GM19455 (cell line): ENCODE measurements at regions not wholly inside any gene's neighbourhood (a gene's known extent, or its start where the extent isn't known, plus 50 kb on each side); places are given as distances from the start of the nearest gene placed in this dataset.
"Not testable (repeated sequence)": the region's sequence is repeated elsewhere in the genome, so short reads cannot be mapped to it uniquely, and the experiment has no call there.

Experiments
- ATAC-seq: cut with Tn5 transposase; IDR thresholded peaks from one replicate; pipeline ENCODE4 v1.9.1; 2021; ENCODE audit not compliant: unreplicated experiment

DNA sequence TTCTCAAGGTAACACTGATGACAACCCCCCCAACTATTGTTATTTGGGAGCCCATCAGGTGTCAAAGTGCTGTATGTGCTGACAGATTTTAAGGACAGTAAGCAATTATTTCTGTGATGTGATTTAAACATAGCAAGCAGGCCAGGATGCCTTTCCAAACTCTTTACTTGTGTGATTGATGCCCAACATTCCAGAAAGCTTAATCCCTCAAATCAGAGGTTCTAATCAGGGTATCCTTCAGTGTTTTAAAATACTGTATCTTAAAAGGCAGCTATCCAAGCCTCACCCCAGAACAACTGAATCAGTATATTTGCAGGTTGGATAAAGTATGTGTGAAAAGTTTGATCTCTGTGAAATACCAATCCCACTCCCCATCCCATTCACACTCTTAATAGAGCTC lies 119.7 kb downstream of the GASK1B start:
- ATAC-seq, result no peak

DNA sequence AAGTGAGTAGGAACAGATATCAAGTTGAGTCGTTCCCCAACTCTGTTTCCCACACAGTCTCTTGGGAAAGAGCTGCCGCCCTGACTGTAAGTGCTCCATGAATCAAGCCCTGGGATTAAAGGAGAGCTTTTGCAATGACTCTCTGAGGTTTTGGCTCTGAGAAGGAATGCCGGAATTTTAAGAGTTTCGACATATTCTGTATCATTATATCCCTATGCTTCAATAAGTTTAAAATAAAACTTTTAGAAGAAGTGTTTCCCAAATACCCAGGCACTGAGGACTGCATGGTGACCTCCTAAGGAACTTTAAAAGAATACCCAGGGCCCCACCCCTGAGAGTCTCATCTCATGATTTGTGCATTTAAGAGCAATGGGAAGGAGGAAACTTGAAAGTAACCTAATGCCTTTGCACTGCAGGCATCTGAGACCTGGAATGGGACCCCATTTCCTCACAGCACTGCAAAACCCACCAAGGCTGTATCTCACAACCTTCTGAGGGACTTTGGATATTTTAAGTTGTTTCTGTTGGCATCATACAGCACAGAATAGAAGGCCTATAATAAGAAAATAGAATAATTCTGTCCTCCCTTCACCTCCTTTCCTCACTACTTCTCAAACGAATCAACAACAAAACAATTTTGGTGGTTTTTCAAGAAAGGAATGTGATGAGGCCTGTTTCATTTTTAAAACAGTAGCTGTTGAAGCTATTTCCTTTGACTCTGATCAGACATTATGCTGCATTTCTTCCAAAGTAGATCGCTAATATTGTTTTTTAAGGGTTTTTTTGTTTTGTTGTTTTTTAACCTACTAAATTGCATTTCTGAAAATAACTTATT lies 121.2 kb downstream of the GASK1B start:
- ATAC-seq, result no peak

DNA sequence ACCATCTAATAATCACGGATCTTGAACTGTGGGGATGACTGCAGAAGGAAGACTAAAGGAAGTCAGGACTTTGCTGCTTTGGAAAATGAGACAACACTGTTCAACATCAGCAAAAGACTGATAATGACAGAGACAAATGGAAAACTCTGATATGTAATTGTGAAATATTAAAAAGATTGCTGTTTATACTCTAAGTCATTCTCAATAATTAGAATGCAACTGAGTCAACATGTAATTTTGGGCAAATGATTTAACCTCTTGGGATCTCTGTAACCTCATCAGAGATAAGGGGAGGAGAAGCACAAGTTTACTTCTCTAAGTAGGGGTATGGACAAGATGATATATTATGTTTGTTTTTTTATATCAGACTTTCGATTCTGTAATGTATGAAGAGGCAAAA lies 121.9 kb downstream of the GASK1B start:
- no peak for ATAC-seq

DNA sequence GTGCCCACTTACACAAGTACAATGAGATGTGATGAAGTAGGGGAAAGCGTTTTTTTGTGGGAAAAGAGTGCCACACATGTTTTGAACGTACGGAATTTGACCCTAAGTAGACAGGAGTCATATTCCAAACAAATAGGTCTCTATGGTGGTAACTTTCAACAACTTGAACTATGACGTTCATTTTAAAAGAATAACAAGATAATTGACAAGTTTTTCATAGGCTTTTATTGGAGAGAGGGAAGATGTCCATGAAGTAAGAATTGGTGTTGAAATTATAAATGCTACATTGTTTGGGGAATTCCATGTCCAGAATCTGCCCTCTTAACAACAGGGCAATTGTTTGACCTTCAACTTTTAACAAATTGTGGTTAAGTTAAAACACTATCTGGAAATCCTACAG lies 126.5 kb downstream of the GASK1B start:
- ATAC-seq, result no peak

DNA sequence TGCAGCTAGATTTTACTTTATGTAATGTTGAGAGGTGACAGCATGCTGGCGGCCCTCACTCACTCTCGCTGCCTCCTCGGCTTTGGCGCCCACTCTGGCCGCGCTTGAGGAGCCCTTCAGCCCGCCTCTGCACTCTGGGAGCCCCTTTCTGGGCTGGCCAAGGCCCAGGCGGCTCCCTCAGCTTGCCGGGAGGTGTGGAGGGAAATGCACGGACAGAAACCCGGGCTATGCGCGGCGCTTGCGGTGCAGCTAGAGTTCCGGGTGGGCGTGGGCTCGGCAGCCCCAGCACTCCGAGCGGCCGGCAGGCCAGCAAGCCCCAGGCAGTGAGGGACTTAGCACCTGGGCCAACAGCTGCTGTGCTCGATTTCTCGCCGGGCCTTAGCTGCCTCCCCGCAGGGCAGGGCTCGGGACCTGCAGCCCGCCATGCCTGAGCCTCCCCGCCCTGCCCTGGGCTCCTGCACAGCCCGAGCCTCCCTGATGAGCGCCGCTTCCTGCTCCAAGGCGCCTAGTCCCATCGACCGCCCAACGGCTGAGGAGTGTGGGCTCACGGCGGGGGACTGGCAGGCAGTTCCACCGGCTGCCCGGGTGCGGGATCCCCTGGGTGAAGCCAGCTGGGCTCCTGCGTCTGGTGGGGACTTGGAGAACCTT lies 128.7 kb downstream of the GASK1B start:
- ATAC-seq, result no peak

DNA sequence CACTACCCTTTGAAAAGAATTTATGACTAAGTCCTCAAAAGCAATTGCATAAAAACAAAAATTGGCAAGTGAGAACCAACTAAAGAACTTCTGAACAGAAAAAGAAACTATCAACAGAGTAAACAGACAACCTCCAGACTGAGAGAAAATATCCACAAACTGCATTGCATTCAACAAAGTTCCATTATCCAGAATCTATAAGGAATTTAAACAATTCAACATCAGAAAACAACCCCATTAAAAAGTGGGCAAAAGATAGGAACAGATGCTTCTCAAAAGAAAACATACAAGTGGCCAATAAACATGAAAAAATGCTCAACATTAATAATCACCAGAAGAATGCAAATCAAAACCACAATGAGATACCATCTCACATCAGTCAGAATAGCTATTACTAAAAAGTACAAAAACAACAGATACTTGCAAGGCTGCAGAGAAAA lies 130.2 kb downstream of the GASK1B start:
- no peak for ATAC-seq

DNA sequence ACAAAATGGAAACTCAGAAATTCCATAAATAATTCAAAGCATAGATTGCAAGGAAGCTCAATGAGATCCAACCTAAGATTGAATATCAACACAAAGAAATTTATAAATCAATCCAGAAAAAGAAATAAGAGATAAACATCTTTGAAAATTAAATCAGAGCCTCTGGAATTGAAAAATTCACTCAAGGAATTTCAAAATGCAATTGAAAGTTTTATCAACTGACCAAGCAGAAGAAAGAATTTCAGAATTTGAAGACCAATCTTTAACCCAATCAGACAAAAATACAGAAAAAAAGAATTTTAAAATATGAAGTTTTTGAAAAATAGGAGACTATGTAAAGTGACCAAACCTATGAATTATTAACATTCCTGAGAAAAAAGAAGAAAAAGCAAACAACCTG lies 134.1 kb downstream of the GASK1B start:
- ATAC-seq, result no peak

DNA sequence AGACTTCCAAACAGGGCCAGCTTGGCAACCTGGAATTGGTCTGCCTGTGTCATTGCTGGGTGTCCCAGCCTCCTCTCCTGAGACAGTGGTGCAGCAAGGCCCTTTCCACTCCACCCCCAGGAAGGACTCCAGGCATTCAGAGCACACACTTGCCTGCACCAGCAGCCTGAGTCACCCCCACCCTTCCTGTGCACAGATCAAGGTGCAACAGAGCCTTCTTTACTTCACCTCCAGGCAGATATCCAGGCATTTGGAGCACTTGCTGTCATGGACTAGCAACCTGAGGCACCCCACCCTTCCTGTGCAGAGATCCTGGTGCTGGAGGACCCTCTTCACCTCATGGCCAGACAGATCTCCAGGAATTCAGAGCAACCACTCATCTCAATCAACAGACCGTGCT lies 135.8 kb downstream of the GASK1B start:
- no peak for ATAC-seq

DNA sequence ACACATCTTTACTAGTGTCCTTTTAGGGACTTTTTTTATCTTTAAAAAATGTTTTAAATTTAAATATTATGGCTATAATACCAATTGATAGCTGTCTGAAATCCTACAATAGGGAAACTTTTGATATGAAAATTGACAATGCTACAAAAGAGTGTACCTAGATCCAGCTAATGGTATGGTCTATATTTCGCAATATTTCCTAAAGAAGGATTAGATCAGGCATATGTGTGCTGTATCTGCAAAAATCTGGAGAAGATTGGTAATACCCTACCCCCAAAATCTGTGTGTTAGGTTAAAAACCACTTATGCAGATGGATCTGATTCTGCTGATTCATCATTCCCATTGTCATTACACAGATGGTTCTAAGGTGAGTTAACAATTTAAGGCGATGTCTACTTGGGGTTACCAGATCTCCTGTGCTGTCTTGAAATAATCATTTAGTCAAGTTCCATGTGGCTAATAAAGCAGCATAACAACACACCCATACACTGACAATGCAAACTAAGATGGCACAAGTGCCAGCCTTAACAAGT lies 137.1 kb downstream of the GASK1B start:
- no peak for ATAC-seq

DNA sequence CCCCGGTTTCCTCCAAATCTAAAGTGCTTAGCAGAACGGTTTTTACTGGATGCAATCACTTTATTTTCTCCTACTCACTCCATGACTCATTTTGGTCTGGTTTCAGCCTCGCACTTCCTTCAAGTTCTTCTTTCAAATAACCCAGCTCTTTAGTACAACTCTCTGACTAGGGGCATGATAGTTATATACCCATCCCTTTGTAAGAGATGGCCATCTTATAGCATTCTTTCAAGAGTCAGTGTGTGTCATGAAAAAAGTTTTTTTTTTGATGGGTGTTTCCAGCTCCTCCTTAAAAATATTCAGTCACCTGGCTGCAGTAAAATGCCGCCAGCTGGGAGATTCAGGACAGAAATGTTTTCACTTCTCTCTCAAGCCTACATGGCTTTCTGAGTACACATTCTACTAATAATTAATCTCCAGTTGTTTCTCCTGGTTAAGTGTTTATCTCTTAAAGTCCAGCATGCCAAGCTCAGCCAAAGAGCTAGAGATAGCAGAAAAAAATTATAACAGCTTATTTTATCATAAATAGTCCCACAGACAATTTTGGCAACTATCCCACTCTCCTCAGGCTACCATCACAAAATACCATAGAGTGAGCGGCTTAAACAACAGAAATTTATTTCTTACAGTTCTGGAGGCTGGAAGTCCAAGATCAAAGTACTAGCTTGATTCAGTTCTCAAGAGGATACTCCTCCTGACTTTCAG lies 139.3 kb downstream of the GASK1B start:
- no peak for ATAC-seq

DNA sequence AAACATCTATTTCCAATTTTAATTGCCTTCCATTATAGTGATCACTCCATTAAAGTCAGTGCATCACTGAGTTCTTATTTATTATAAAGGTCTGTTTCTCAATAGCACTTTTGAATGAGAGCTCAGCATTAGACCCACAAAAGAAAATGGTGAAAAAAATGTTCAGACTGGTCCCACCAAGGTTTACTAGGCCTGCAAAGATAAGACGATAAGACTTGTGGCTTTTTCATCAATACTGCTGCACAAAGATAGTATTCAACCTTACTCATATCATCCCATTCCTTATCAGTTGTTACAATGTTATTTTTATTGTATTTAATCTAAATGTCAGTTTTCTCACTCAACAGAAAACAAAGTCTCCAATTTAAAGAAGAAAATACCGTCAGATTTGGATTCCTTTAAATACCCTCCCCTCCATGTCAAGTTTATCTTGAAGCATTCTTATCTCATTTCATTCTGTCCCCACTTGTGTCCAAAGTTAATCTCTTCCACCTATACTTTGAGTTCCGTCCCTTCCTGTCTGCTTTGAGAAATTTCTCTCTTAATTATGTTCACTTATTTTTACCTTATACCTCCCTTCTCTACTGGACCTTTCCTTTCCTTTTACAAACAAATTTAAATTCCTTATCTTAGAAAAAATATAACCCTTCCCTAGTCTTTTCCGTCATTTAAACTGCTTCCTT lies 140.0 kb downstream of the GASK1B start:
- no peak for ATAC-seq

DNA sequence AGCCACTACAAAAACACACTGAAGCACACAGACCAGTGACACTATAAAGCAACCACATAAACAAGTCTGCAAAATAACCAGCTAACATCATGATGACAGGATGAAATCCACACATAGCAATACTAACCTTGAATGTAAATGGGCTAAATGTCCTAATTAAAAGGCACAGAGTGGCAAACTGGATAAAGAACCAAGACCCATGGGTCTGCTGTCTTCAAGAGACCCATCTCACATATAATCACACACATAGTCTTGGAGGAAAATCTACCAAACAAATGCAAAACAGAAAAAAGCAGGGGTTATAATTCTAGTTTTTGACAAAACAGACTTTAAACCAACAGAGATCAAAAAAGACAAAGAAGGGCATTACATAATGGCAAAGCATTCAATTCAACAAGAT lies 144.4 kb downstream of the GASK1B start:
- not testable (repeated sequence) for ATAC-seq

DNA sequence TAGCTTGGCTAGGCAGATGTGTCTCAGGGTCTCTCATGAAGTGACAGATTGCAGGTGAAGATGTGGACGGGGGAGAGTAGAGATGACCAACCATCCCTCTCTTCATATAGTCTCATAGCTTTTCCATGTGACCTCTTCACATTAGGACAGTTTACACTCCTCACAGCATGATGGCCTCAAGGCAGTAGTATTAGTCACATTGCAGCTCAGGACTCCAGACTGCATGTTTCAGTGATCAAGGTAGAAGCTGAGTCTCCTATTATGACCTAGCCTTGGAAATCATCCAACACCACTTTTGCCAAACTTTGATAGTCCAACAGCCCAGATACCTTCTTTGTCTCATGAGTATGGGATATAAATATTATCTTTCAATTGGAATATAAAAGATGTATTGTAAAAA lies 147.7 kb downstream of the GASK1B start:
- no peak for ATAC-seq

DNA sequence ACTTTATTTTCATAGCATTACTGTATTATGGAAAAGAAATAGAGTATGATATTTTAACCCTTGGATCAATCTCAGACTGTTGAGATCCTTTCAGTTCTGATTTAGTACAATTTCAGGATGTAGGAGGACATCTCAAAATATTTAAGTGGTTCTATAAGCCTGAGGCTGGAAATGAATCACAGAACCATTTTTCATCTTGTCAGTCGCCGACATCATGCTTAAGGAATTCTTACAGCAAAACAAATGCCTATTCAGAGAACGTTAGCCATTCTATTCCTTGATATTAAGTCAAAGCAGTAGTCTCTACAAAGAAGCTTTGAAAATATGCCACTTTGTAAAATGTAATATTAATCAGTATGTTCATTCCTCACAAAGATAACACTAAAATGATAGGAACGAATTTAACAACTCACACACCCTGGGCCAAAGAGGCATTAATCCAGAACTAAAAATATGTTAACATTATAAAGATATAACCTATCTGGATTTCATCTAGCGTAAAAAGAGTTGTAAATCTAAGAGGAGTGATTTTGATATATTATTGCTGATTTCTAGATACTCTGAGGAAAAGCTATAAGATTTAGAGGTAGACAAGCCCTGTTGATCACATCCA lies 152.0 kb downstream of the GASK1B start:
- no peak for ATAC-seq

DNA sequence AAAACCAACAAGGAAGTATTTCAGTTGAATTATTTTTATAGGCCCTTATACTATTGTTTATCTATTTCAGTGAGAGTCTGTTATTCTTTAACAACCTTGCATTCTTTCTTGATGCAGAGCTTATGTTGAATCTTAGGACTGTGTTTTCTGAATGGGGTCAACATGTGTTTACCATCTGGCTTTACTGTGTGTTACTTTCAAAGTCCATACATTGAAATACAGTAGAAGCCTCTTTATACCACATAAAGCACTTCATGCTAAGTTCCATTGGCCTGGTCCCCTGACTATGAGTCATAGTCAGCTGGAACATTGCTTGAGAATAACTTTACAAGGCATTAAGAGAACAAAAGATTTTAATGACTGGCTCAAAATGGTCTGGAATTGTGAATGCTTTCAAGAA lies 152.6 kb downstream of the GASK1B start:
- no peak for ATAC-seq

DNA sequence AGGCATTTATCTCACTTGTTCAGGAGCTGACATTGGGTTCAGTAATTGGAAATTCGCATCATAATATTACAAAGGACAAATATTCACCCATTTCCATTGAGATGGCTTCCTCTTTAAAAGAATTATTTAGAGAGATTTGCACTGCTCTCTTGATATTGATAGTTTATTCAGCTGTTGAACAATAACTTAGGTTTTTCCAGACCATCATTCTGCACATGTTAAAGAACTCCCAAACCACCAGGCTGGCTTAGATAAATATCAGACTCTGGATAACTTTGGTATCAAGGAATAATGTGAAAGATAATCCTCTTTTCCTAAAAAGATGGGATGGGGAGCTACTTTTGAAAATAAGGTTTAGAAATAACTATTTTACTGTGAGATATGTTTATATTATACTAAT lies 154.0 kb downstream of the GASK1B start:
- no peak for ATAC-seq

DNA sequence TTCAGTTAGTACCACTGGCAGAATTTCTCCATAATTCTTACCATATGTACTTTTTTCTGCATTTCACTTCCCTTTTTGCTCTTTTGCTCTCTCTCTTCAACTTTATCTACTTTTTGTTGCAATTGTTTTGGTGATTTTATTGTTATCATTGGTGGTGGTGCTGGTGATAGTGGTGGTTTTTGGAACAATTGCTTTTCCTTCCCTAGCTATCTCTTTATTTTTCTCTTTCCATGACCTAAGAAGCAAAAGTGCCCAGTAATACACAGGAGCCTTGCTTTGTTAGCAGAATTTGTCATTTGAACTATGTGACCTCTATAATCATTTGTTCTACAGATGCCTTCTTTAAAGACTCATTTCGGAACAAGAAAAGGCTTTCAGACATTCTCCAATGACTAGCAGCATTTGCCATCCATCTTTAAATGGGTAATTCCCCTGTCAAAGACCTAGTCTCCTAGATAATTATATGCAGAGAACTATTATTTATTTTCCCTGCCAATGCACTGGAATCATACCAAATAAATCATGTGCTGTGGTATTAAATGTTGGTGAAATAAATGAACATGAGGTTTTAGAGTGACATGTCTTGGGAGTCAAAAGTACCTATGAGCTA lies 154.5 kb downstream of the GASK1B start:
- ATAC-seq, result no peak

DNA sequence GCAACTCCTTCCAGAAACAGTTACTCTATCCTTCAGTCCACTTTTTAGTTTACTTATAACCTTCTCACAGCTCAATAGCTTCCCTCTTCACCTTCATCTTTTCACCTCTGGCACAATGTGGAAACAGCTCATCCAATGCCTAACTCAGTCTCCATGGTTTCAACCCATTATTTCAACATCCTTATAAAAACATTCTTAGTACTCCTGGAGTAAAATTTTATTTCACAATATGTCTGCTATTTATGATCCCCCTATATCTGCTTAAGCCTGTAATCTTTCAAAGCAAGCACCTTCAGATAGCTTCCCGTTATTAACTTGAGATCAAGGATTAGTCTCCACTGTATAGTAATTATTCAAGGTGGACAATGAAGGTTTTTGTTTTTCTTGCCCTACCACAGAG lies 156.3 kb downstream of the GASK1B start:
- ATAC-seq, result no peak

DNA sequence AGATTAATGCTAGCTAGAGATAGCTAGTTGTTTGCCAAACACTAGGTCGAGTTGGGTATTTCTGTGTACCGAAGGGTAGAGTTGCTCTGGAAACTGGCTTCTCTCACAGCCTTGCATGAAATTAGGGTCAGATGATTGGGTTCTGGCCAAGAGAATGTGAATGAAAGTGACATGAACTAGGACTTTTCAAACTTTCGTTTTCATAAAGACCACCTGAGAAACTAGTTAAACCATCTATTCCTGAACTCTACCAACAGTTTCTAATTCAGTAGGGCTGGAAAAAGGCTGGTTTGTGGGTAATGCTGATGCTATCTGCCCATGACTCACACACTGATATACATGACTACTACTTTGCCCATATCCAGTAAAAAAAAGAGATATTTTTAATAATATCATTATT lies 157.6 kb downstream of the GASK1B start:
- no peak for ATAC-seq

DNA sequence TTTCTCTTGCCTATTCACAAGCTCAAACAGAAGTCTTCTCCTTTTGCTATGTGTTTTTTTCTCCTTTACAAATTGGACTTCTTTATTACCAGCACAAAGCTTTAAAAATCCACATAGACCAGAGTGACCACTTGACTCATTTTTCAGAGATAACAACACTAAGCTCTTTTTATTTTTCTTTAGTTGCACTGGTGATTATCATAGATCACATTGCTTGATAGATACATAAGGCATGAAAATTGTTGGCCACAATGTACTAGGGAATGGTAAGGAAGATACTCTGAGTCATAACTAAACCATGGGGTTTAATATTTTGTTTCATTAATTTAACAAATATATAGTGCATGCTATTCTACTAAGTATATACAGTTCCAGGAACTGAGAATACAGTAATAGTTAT lies 159.0 kb downstream of the GASK1B start:
- no peak for ATAC-seq
